ENCODE measurements at regions not wholly inside any gene's neighbourhood (a gene's known extent, or its start where the extent isn't known, plus 50 kb on each side); places are given as distances from the start of the nearest gene placed in this dataset.

- H3K36me3 ChIP-seq (ENCODE audit: control insufficient read depth in 2 of 2, insufficient read depth in 2 of 2, low read length in 1 of 2): no peaks in the 10 kb centered on the region
- CTCF ChIA-PET: interaction anchor here (0.6 to 3.1 kb wide), 12 partner anchors 9 to 410 kb away, joined by 3 to 23 read pairs (median 5); no protein-coding TSS in a partner anchor
- H3K4me1 ChIP-seq (ENCODE audit: control insufficient read depth, insufficient read depth, low read length): no peaks in the 10 kb centered on the region
- WGBS (ENCODE audit: insufficient coverage, insufficient replicate concordance, low lambda C conversion rate, missing lambda C conversion rate): 32% methylated on average over 5 of the region's 5 CpGs
- peaks cover 0 to 3% of the 10 kb centered on the region in 2 experiments; a peak in 1 of 4 replicates for H3K27me3 ChIP-seq (replicated peaks in 1 of 2; ENCODE audit: control insufficient read depth in 2 of 2, insufficient read depth in 2 of 2, low read length in 1 of 2)
- in situ Hi-C loops (cut with MboI) (no loop called here), intact Hi-C loops (cut with micrococcal nuclease; ENCODE audit: unreplicated experiment) (loop anchor here (5.0 kb wide), 3 partner anchors 153 to 412 kb away; no protein-coding TSS in a partner anchor)
- ATAC-seq: peak; percentile 64; the same call in 2 of the 3 replicates
- no peaks in the 10 kb centered on the region for H3K79me2 ChIP-seq (ENCODE audit: control insufficient read depth, insufficient read depth, low read length)
- FAIRE-seq: peak; percentile 77
- BruUV-seq (replicated peaks): no TSS peak
- SMC1A ChIA-PET (ENCODE audit: uncharacterized antibody, unreplicated experiment): interaction anchor here (1.0 to 4.3 kb wide), 6 partner anchors 12 to 394 kb away, joined by 3 to 21 read pairs (median 6); no protein-coding TSS in a partner anchor
- no peak for DNase-seq (ENCODE audit: low read depth, low spot score)
- H3K4me2 ChIP-seq (ENCODE audit: control insufficient read depth, insufficient read depth): no peak overlapping the region
- POLR2A ChIA-PET: no interaction called here
- H3K4me3 ChIP-seq: no peak overlapping the region
- H3K27ac ChIP-seq (ENCODE audit: control insufficient read depth, insufficient read depth): no peak overlapping the region
- no peaks in the 10 kb centered on the region for H3K9me3 ChIP-seq (replicated peaks; ENCODE audit: control insufficient read depth, insufficient read depth, low read length)
- RAD21 ChIA-PET (ENCODE audit: unreplicated experiment): interaction anchor here (2.9 kb wide), 1 partner anchor 11 kb away, joined by 15 read pairs; no protein-coding TSS in a partner anchor
- H3K9ac ChIP-seq (ENCODE audit: control insufficient read depth, insufficient read depth, low read length): no peak overlapping the region
- no peak overlapping the region for H2AFZ ChIP-seq (ENCODE audit: control insufficient read depth, low read depth, low read length)
- H4K20me1 ChIP-seq (ENCODE audit: control insufficient read depth, insufficient read depth): no peaks in the 10 kb centered on the region
- TF ChIP-seq GABPA (IDR thresholded peaks at IDR 0.05; ENCODE audit: low read depth) (no peak), CTCF (IDR thresholded peaks at IDR 0.05 in 2 of 3, conservative IDR thresholded peaks at IDR 0.05 in 1 of 3; ENCODE audit: control insufficient read depth in 2 of 3, extremely low read depth in 1 of 3, insufficient read depth in 1 of 3, low read depth in 3 of 3, low read length in 3 of 3) (peak; percentile 28 to 53 (median 30); a peak in 4 of 6 replicates), RAD21 (IDR thresholded peaks at IDR 0.05; ENCODE audit: insufficient read depth, low read depth, low read length) (peak; percentile 38), SMC3 (IDR thresholded peaks at IDR 0.05; ENCODE audit: borderline replicate concordance, low read length) (peak; percentile 30; the same call in 1 of the 2 replicates)
Measured at GRCh38 chr10:63003816-63004453, 129.2 kb upstream of the NRBF2 start.
